IMR-90 (cell line): ENCODE measurements at regions not wholly inside any gene's neighbourhood (a gene's known extent, or its start where the extent isn't known, plus 50 kb on each side); places are given as distances from the start of the nearest gene placed in this dataset.

Source experiments
- ATAC-seq: fragments of 200-7000 bp; cut with Tn5 transposase; 2 replicates; pipeline ENCODE4 v1.9.1; 2020; ENCODE audit warnings: low read depth, mild to moderate bottlenecking, moderate library complexity
- BruUV-seq: library from RNA; stranded (reverse); fragments of 400-500 nt; replicated peaks from 2 replicates; lab custom pipeline; 2021; lab: Mats Ljungman, UMichigan
- CTCF ChIA-PET: fragments of 300-600 bp; formaldehyde crosslinking; extraction: SDS; loops from one replicate; lab custom pipeline; 2021; ENCODE audit warnings: antibody characterized with exemption; lab: Yijun Ruan, JAX
- POLR2A ChIA-PET: fragments of 300-600 bp; sonication (Branson Sonifier 250); formaldehyde crosslinking; loops from one replicate; lab custom pipeline; 2022; ENCODE audit warnings: antibody characterized with exemption; ENCODE audit not compliant: unreplicated experiment; lab: Charles Lee
- DNase-seq: peaks from one replicate; pipeline ENCODE4 v3.0.0; 2013
- H2AFZ ChIP-seq: replicated peaks from 2 replicates; pipeline ENCODE3; 2013; ENCODE audit warnings: low read length, mild to moderate bottlenecking; ENCODE audit not compliant: poor library complexity
- H2AK5ac ChIP-seq: 2 replicates; pipeline ENCODE4 v1.6.1; 2013; ENCODE audit warnings: low read depth, low read length, inconsistent platforms
- H2AK9ac ChIP-seq: replicated peaks from 2 replicates; pipeline ENCODE3; 2013; ENCODE audit warnings: mild to moderate bottlenecking, low read depth, low read length, moderate library complexity; ENCODE audit not compliant: poor library complexity
- H2BK120ac ChIP-seq: 2 replicates; pipeline ENCODE4 v1.6.1; 2013; ENCODE audit warnings: low read depth, low read length, inconsistent platforms
- H2BK15ac ChIP-seq: 3 replicates; pipeline ENCODE4 v1.6.1; 2013; ENCODE audit warnings: low read depth, low read length, inconsistent platforms
- H2BK20ac ChIP-seq: 2 replicates; pipeline ENCODE4 v1.6.1; 2013; ENCODE audit warnings: low read depth, mild to moderate bottlenecking, inconsistent platforms, low read length, moderate library complexity
- H2BK5ac ChIP-seq: 2 replicates; pipeline ENCODE4 v1.6.1; 2013; ENCODE audit warnings: mild to moderate bottlenecking, low read depth, low read length, inconsistent platforms; ENCODE audit not compliant: poor library complexity, severe bottlenecking
- H3K14ac ChIP-seq: replicated peaks from 2 replicates; pipeline ENCODE4 v1.6.1; 2013; ENCODE audit warnings: low read depth, low read length, inconsistent platforms
- H3K18ac ChIP-seq: 2 replicates; pipeline ENCODE4 v1.6.1; 2013; ENCODE audit warnings: low read depth, low read length, control low read depth
- H3K23ac ChIP-seq: 2 replicates; pipeline ENCODE4 v1.6.1; 2013; ENCODE audit warnings: low read depth, low read length, inconsistent platforms
- H3K27ac ChIP-seq: 2 replicates; pipeline ENCODE4 v1.5.1; 2013; ENCODE audit warnings: mild to moderate bottlenecking, control low read depth, low read length; ENCODE audit not compliant: insufficient read depth
- H3K27me3 ChIP-seq: 2 replicates; pipeline ENCODE4 v1.6.1; 2013; ENCODE audit warnings: low read length; ENCODE audit not compliant: control insufficient read depth, insufficient read depth
- H3K36me3 ChIP-seq: 2 replicates; pipeline ENCODE4 v1.6.1; 2013; ENCODE audit warnings: low read length, mixed read lengths; ENCODE audit not compliant: control insufficient read depth, insufficient read depth
- H3K4ac ChIP-seq: 2 replicates; pipeline ENCODE4 v1.6.1; 2013; ENCODE audit warnings: low read depth, low read length, inconsistent platforms
- H3K4me1 ChIP-seq: 2 replicates; pipeline ENCODE4 v1.6.1; 2013; ENCODE audit warnings: low read length, mixed read lengths; ENCODE audit not compliant: control insufficient read depth, insufficient read depth
- H3K4me2 ChIP-seq: 2 replicates; pipeline ENCODE4 v1.6.1; 2013; ENCODE audit warnings: low read depth, mild to moderate bottlenecking, control low read depth, low read length, moderate library complexity
- H3K4me3 ChIP-seq: 2 replicates; pipeline ENCODE4 v1.5.1; 2013; ENCODE audit warnings: low read depth, mild to moderate bottlenecking, control low read depth, low read length, moderate library complexity; ENCODE audit not compliant: insufficient read depth
- H3K56ac ChIP-seq: 2 replicates; pipeline ENCODE4 v1.6.1; 2013; ENCODE audit warnings: low read length, inconsistent platforms; ENCODE audit not compliant: insufficient read depth; ENCODE audit errors: extremely low read depth
- H3K79me1 ChIP-seq, 2 experiments: 2 replicates each; pipeline ENCODE4 v1.6.1; 2013; ENCODE audit warnings: low read length in 2 of 2, inconsistent platforms in 1 of 2, low read depth in 1 of 2
- H3K9ac ChIP-seq: 2 replicates; pipeline ENCODE4 v1.6.1; 2013; ENCODE audit warnings: low read depth, low read length, control low read depth
- H3K9me1 ChIP-seq: 2 replicates; pipeline ENCODE4 v1.6.1; 2013; ENCODE audit warnings: low read length, inconsistent platforms; ENCODE audit not compliant: insufficient read depth
- H3K9me3 ChIP-seq: 2 replicates; pipeline ENCODE4 v1.6.1; 2013; ENCODE audit warnings: low read length; ENCODE audit not compliant: control insufficient read depth, insufficient read depth
- H4K20me1 ChIP-seq: 2 replicates; pipeline ENCODE4 v1.6.1; 2013; ENCODE audit warnings: low read length, inconsistent platforms; ENCODE audit not compliant: insufficient read depth
- H4K5ac ChIP-seq: 2 replicates; pipeline ENCODE4 v1.6.1; 2013; ENCODE audit warnings: mild to moderate bottlenecking, low read depth, low read length, control low read depth
- H4K8ac ChIP-seq, 2 experiments: 2 replicates each; pipeline ENCODE4 v1.6.1; 2013; ENCODE audit warnings: low read depth in 2 of 2, low read length in 2 of 2, control low read depth in 1 of 2, inconsistent platforms in 1 of 2
- H4K91ac ChIP-seq: 2 replicates; pipeline ENCODE4 v1.6.1; 2013; ENCODE audit warnings: low read depth, low read length, inconsistent platforms; ENCODE audit not compliant: insufficient read depth
- BHLHE40 ChIP-seq: fragments of 150-350 bp; IDR thresholded peaks from 2 replicates; pipeline ENCODE4 v1.6.1; 2016; ENCODE audit warnings: mild to moderate bottlenecking, low read depth, low read length
- CEBPB ChIP-seq: IDR thresholded peaks from 2 replicates; pipeline ENCODE4 v1.6.1; 2012; ENCODE audit warnings: low read depth, low read length, improper control_type of control experiment
- CHD1 ChIP-seq: IDR thresholded peaks from 2 replicates; pipeline ENCODE4 v1.6.1; 2012; ENCODE audit warnings: low read depth, low read length, improper control_type of control experiment
- CTCF ChIP-seq: conservative IDR thresholded peaks from 2 replicates; pipeline ENCODE4 v1.5.1; 2012; ENCODE audit warnings: mild to moderate bottlenecking, low read depth, low read length, improper control_type of control experiment
- ELK1 ChIP-seq: fragments of 150-350 bp; IDR thresholded peaks from 2 replicates; pipeline ENCODE4 v1.6.1; 2016; ENCODE audit warnings: low read depth, mild to moderate bottlenecking, low read length, moderate library complexity, borderline replicate concordance
- FOS ChIP-seq: fragments of 150-350 bp; IDR thresholded peaks from 2 replicates; pipeline ENCODE4 v1.6.1; 2016; ENCODE audit warnings: low read depth, low read length
- MAZ ChIP-seq: IDR thresholded peaks from 2 replicates; pipeline ENCODE4 v1.6.1; 2012; ENCODE audit warnings: low read depth, mild to moderate bottlenecking, low read length, improper control_type of control experiment, moderate library complexity, borderline replicate concordance
- MXI1 ChIP-seq: IDR thresholded peaks from 2 replicates; pipeline ENCODE4 v1.6.1; 2012; ENCODE audit warnings: low read depth, mild to moderate bottlenecking, low read length, moderate library complexity, borderline replicate concordance
- RAD21 ChIP-seq: IDR thresholded peaks from 2 replicates; pipeline ENCODE4 v1.6.1; 2012; ENCODE audit warnings: low read length, improper control_type of control experiment
- RCOR1 ChIP-seq: IDR thresholded peaks from 2 replicates; pipeline ENCODE4 v1.6.1; 2012; ENCODE audit warnings: mild to moderate bottlenecking, low read length, improper control_type of control experiment; ENCODE audit not compliant: insufficient replicate concordance
- RFX5 ChIP-seq: IDR thresholded peaks from 2 replicates; pipeline ENCODE4 v1.8.0; 2012; ENCODE audit warnings: low read depth, mild to moderate bottlenecking, low read length, moderate library complexity
- SMC3 ChIP-seq: fragments of 150-350 bp; IDR thresholded peaks from 2 replicates; pipeline ENCODE4 v1.6.1; 2016; ENCODE audit warnings: low read depth, mild to moderate bottlenecking, antibody characterized with exemption, low read length, moderate library complexity
- USF2 ChIP-seq: fragments of 150-350 bp; IDR thresholded peaks from 2 replicates; pipeline ENCODE4 v1.6.1; 2017; ENCODE audit warnings: mild to moderate bottlenecking, antibody characterized with exemption, low read length, low read depth
- WGBS, 2 experiments: methylation state at CpG; one replicate each; pipeline versions ENCODE4 v1.1.5 to v1.1.7; 2013; ENCODE audit warnings: missing lambda C conversion rate in 2 of 2; ENCODE audit not compliant: insufficient read length in 1 of 2; ENCODE audit errors: extremely low coverage in 2 of 2; 5-methylcytosine and 5-hydroxymethylcytosine counted together
- dilution Hi-C: fragments of 300-500 bp; cut with HindIII; formaldehyde crosslinking; loops from one replicate; pipeline ENCODE4 v1.14.3; 2018; ENCODE audit warnings: low sequenced_read_pairs; ENCODE audit not compliant: unreplicated experiment
- in situ Hi-C: fragments of 300-500 bp; cut with MboI; formaldehyde crosslinking; loops from 3 replicates; pipeline ENCODE4 v1.14.3; 2019; ENCODE audit warnings: low sequenced_read_pairs, inconsistent platforms, mixed read lengths
- intact Hi-C: fragments of 100-400 bp; cut with micrococcal nuclease; formaldehyde crosslinking; loops from 2 replicates; pipeline ENCODE4 v1.10.0; 2022

- H3K56ac ChIP-seq, result no peak overlapping the region
- ChIA-PET POLR2A (no interaction called here), CTCF (no interaction called here)
These were observed 313.6 kb upstream of the SULF2 start for GRCh38 chr20:48098866-48099265.

More at GRCh38 chr20:48098866-48099265, 313.6 kb upstream of the SULF2 start:
- Histone ChIP-seq H3K4me1 (no peaks in the 10 kb centered on the region), H3K9ac (no peak overlapping the region), H3K23ac (no peak overlapping the region), H4K20me1 (no peaks in the 10 kb centered on the region), H2AK9ac (no peak overlapping the region), H3K36me3 (no peaks in the 10 kb centered on the region), H3K79me1 (no peaks in the 10 kb centered on the region), H3K18ac (no peak overlapping the region), H2AK5ac (no peak overlapping the region), H3K27me3 (no peaks in the 10 kb centered on the region; the same call in 1 of the 2 replicates), H2BK15ac (no peak overlapping the region), H3K4me3 (no peak overlapping the region), H4K91ac (no peak overlapping the region), H4K8ac (no peak overlapping the region), H3K9me3 (peaks cover 4% of the 10 kb centered on the region), H2BK120ac (no peak overlapping the region), H3K27ac (no peak overlapping the region), H3K4me2 (no peak overlapping the region), H4K5ac (no peak overlapping the region; the same call in 1 of the 2 replicates), H3K4ac (no peak overlapping the region), H2BK5ac (no peak overlapping the region), H2BK20ac (no peak overlapping the region), H3K14ac (no peak overlapping the region), H3K9me1 (no peaks in the 10 kb centered on the region), H2AFZ (no peak overlapping the region)
- dilution Hi-C loops (no loop called here), in situ Hi-C loops (no loop called here), intact Hi-C loops (no loop called here)
- ATAC-seq (no peak), DNase-seq (no peak)
- BruUV-seq, result no TSS peak
- WGBS, 2 experiments, result no CpG with 5 or more reads among the region's 4 CpGs
- TF ChIP-seq MAZ (no peak), USF2 (no peak), SMC3 (no peak), RAD21 (no peak), CHD1 (no peak), RFX5 (no peak), CTCF (no peak), FOS (no peak), BHLHE40 (no peak), RCOR1 (no peak), CEBPB (no peak), MXI1 (no peak), ELK1 (no peak)
